Thyroid gland (tissue), 4 donors: ENCODE measurements at regions not wholly inside any gene's neighbourhood (a gene's known extent, or its start where the extent isn't known, plus 50 kb on each side); places are given as distances from the start of the nearest gene placed in this dataset.

Experiments used
- DNase-seq, 2 donors: peaks; one replicate each; pipeline ENCODE4 v3.0.0-alpha.2; 2019
- H3K27ac ChIP-seq, 3 donors: fragments of 200-600 bp; sonication (generic); 1 replicate in 2 of 3; 2 replicates in 1 of 3; pipeline ENCODE4 v1.5.1; 2016 to 2019; ENCODE audit warnings: mild to moderate bottlenecking in 1 of 3, moderate library complexity in 1 of 3
- H3K27me3 ChIP-seq: fragments of 200-600 bp; sonication (generic); one replicate; pipeline ENCODE4 v1.5.1; 2019
- H3K36me3 ChIP-seq, 2 donors: fragments of 200-600 bp; sonication (generic); one replicate each; pipeline ENCODE4 v1.5.1; 2016 to 2019
- H3K4me1 ChIP-seq, 2 donors: fragments of 200-600 bp; sonication (generic); one replicate each; pipeline ENCODE4 v1.5.1; 2017 to 2019
- H3K4me3 ChIP-seq, 3 donors: fragments of 200-600 bp; sonication (generic); replicated peaks in 1 of 3; 1 replicate in 2 of 3; 2 replicates in 1 of 3; pipeline ENCODE4 v1.5.1; 2016; ENCODE audit warnings: mild to moderate bottlenecking in 1 of 3
- H3K9me3 ChIP-seq: fragments of 200-600 bp; sonication (generic); one replicate; pipeline ENCODE4 v1.5.1; 2017
- CTCF ChIP-seq, 6 experiments: fragments of 200-600 bp in 3 of 6; fragments of 450-650 bp in 3 of 6; sonication (generic) in 3 of 6; IDR thresholded peaks; one replicate each; pipeline ENCODE4 v1.5.1; 2016 to 2019; ENCODE audit warnings: antibody characterized with exemption in 6 of 6, mild to moderate bottlenecking in 2 of 6, inconsistent platforms in 1 of 6, moderate library complexity in 1 of 6
- POLR2A ChIP-seq, 2 donors: fragments of 450-650 bp; IDR thresholded peaks; one replicate each; pipeline ENCODE4 v1.6.1; 2017; ENCODE audit warnings: antibody characterized with exemption in 2 of 2, mild to moderate bottlenecking in 2 of 2, moderate library complexity in 1 of 2
- WGBS, 2 donors: methylation state at CpG; one replicate each; pipeline ENCODE4 v1.1.5; 2017; 5-methylcytosine and 5-hydroxymethylcytosine counted together
- intact Hi-C: fragments of 100-400 bp; cut with DNase I; formaldehyde crosslinking; loops from one replicate; pipeline ENCODE4 v1.15.1; 2023

DNA sequence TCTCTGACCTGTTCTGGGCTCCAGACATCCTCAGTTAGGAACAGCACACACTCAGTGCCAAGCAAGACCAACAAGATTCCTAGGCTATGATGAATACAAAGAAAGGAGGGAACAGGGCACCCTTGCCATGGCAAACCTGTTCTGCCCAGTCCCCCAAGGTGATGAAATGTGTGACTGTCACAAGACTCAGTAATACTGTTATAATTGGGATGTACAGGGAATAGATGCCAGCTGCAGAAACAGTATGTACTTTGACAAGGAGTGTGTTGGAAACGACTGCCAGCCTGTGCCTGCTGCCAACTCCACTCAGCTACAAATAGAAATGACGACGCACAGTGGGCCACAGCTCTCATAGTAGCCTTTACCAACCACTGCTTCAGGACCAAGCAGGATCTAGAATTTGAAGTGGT is 453.0 kb downstream of the EFNA5 start:
- Histone ChIP-seq H3K4me1 (no peaks in the 10 kb centered on the region), H3K9me3 (no peaks in the 10 kb centered on the region), H3K27me3 (no peaks in the 10 kb centered on the region), H3K4me3 (no peak overlapping the region), H3K36me3 (no peaks in the 10 kb centered on the region), H3K27ac (peak overlapping the region in 1 of 3 donors; percentile 68)
- TF ChIP-seq POLR2A (IDR thresholded peaks at IDR 0.05) = no peak
- TF ChIP-seq CTCF (IDR thresholded peaks at IDR 0.05) = no peak
- WGBS, 2 donors = 35 to 47% methylated on average over 3 of the region's 3 CpGs
- intact Hi-C loops = no loop called here
- peak; percentile 85 to 92 for DNase-seq

GRCh38 chr5:107216587-107216986 is 454.1 kb downstream of the EFNA5 start:
- WGBS, 2 donors = 87 to 90% methylated on average over 5 of the region's 5 CpGs
- intact Hi-C loops = no loop called here
- H3K4me3 ChIP-seq = no peak overlapping the region
- no peaks in the 10 kb centered on the region for H3K36me3 ChIP-seq
- H3K9me3 ChIP-seq = no peaks in the 10 kb centered on the region
- TF ChIP-seq POLR2A (IDR thresholded peaks at IDR 0.05) (no peak), CTCF (IDR thresholded peaks at IDR 0.05) (no peak)
- no peaks in the 10 kb centered on the region for H3K4me1 ChIP-seq
- no peak for DNase-seq
- H3K27ac ChIP-seq = no peak overlapping the region
- no peaks in the 10 kb centered on the region for H3K27me3 ChIP-seq

DNA sequence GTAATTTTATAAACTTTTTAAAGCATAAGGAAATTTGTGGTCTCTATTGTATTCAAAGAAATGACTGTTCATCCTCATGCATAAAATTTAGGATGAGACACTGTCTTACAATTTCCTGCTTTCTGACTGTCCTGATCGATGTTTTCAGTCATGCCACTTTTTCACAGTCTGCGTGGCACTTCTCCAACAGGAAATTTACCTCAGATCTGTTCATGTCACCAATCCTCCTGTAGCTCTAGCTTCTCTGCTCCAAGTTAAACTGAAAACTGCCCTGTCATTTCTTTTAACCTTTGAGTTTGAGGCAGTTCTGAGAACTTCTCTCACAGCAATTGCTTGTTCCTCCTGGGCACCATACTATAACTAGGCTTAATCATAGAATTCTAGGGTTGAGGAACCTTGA is 455.1 kb downstream of the EFNA5 start:
- Histone ChIP-seq H3K9me3 (no peaks in the 10 kb centered on the region), H3K4me3 (no peak overlapping the region), H3K27ac (no peak overlapping the region), H3K36me3 (no peaks in the 10 kb centered on the region), H3K4me1 (no peaks in the 10 kb centered on the region), H3K27me3 (no peaks in the 10 kb centered on the region)
- 37 to 60% methylated on average over 2 of the region's 2 CpGs for WGBS, 2 donors
- intact Hi-C loops = no loop called here
- DNase-seq = no peak
- no peak for TF ChIP-seq POLR2A (IDR thresholded peaks at IDR 0.05)
- no peak for TF ChIP-seq CTCF (IDR thresholded peaks at IDR 0.05)

GRCh38 chr5:107213025-107213424 is 457.7 kb downstream of the EFNA5 start:
- H3K27me3 ChIP-seq = no peaks in the 10 kb centered on the region
- peak; percentile 10 to 54 for DNase-seq
- H3K4me3 ChIP-seq = no peak overlapping the region
- H3K9me3 ChIP-seq = no peaks in the 10 kb centered on the region
- no peak for TF ChIP-seq CTCF (IDR thresholded peaks at IDR 0.05)
- H3K27ac ChIP-seq = no peak overlapping the region
- 41 to 46% methylated on average over 3 of the region's 3 CpGs for WGBS, 2 donors
- H3K4me1 ChIP-seq = no peaks in the 10 kb centered on the region
- intact Hi-C loops = no loop called here
- H3K36me3 ChIP-seq = no peaks in the 10 kb centered on the region

GRCh38 chr5:107211630-107212029 is 459.1 kb downstream of the EFNA5 start:
- no peak for DNase-seq
- H3K4me1 ChIP-seq = no peaks in the 10 kb centered on the region
- no peak for TF ChIP-seq CTCF (IDR thresholded peaks at IDR 0.05)
- TF ChIP-seq POLR2A (IDR thresholded peaks at IDR 0.05) = no peak
- intact Hi-C loops = no loop called here
- H3K27me3 ChIP-seq = no peaks in the 10 kb centered on the region
- no peaks in the 10 kb centered on the region for H3K36me3 ChIP-seq
- WGBS, 2 donors = 83 to 88% methylated on average over 3 of the region's 3 CpGs
- H3K27ac ChIP-seq = no peak overlapping the region
- no peak overlapping the region for H3K4me3 ChIP-seq
- H3K9me3 ChIP-seq = no peaks in the 10 kb centered on the region
